HG02798 (cell line): ENCODE measurements at regions not wholly inside any gene's neighbourhood (a gene's known extent, or its start where the extent isn't known, plus 50 kb on each side); places are given as distances from the start of the nearest gene placed in this dataset.
A peak's percentile ranks its signal among the peaks of the same experiment; 100 is the strongest.
"Not testable (repeated sequence)": the region's sequence is repeated elsewhere in the genome, so short reads cannot be mapped to it uniquely, and the experiment has no call there.

Experiments
- ATAC-seq: cut with Tn5 transposase; IDR thresholded peaks from one replicate; pipeline ENCODE4 v1.9.1; 2021; ENCODE audit warnings: mild to moderate bottlenecking; ENCODE audit not compliant: unreplicated experiment, poor library complexity

GRCh38 chr10:63675171-63675570 is 154.0 kb downstream of the REEP3 start:
- ATAC-seq: no peak

- ATAC-seq: no peak
Observed at GRCh38 chr10:63677001-63677400, 155.8 kb downstream of the REEP3 start.

- not testable (repeated sequence) for ATAC-seq
Observed at GRCh38 chr10:63680545-63680944, 159.3 kb downstream of the REEP3 start.

GRCh38 chr10:63681993-63682697 is 160.9 kb downstream of the REEP3 start:
- ATAC-seq: no peak

GRCh38 chr10:63682698-63683052 is 161.5 kb downstream of the REEP3 start:
- ATAC-seq: not testable (repeated sequence)

- ATAC-seq: no peak
Observed at GRCh38 chr10:63683223-63683622, 162.0 kb downstream of the REEP3 start.

- no peak for ATAC-seq
Observed at GRCh38 chr10:63683686-63684085, 162.5 kb downstream of the REEP3 start.

GRCh38 chr10:63684257-63684936 is 163.2 kb downstream of the REEP3 start:
- ATAC-seq: no peak

- ATAC-seq: peak; percentile 41
Observed at GRCh38 chr10:63689768-63690167, 168.6 kb downstream of the REEP3 start.

GRCh38 chr10:63692220-63692896 is 171.2 kb downstream of the REEP3 start:
- ATAC-seq: no peak

GRCh38 chr10:63693021-63693420 is 171.8 kb downstream of the REEP3 start:
- ATAC-seq: not testable (repeated sequence)

- ATAC-seq: no peak
Observed at GRCh38 chr10:63696205-63696604, 175.0 kb downstream of the REEP3 start.

- ATAC-seq: peak; percentile 62
Observed at GRCh38 chr10:63697956-63698786, 177.0 kb downstream of the REEP3 start.

GRCh38 chr10:63698787-63699150 is 177.6 kb downstream of the REEP3 start:
- no peak for ATAC-seq

- ATAC-seq: no peak
Observed at GRCh38 chr10:63699785-63700613, 178.8 kb downstream of the REEP3 start.

GRCh38 chr10:63700631-63701156 is 179.5 kb downstream of the REEP3 start:
- no peak for ATAC-seq

- no peak for ATAC-seq
Observed at GRCh38 chr10:63702092-63702491, 180.9 kb downstream of the REEP3 start.

GRCh38 chr10:63703113-63703670 is 182.0 kb downstream of the REEP3 start:
- ATAC-seq: no peak

GRCh38 chr10:63703740-63704345 is 182.6 kb downstream of the REEP3 start:
- ATAC-seq: no peak
